ENCODE measurements at regions not wholly inside any gene's neighbourhood (a gene's known extent, or its start where the extent isn't known, plus 50 kb on each side); places are given as distances from the start of the nearest gene placed in this dataset.

DNA sequence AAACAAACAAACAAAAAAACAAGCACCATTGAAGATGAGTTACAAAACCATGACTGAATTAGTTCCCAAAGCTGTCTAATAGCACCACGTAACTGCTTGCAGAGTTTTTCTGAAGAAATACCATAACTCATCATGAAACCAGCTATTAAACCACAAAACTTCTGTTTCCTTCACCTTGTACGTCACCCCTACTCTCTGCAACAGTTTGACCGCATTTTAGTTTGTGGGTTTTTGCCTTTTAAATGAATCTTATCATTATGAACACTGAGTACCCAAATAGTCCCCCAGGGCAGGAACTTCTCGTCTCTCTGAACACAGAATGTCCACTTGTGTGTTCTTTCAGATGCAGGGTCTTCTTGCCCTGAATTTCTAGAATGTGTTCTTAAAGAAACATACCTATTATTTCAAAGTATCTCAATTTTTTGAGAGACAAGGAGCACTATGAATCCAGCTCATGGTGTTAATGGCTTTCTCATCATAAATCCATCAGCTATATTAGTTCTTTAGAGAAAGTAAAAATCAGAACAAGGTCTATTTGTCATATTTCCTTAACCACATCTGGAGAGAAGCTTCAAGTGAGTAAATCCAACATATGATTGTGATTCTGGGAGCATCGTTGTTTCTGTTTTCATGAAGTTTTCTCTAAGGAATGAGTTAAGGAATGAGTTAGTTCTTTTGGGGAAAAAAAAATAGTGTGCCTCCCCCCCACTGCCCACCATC is 210.6 kb downstream of the AUH start:
- H3K4me1 ChIP-seq (ENCODE audit: control insufficient read depth in 1 of 2, insufficient read depth in 2 of 2, low read depth in 1 of 2, low read length in 1 of 2): no peaks in the 10 kb centered on the region
- H3K9ac ChIP-seq: no peak overlapping the region
- TF ChIP-seq, protein P1, sequence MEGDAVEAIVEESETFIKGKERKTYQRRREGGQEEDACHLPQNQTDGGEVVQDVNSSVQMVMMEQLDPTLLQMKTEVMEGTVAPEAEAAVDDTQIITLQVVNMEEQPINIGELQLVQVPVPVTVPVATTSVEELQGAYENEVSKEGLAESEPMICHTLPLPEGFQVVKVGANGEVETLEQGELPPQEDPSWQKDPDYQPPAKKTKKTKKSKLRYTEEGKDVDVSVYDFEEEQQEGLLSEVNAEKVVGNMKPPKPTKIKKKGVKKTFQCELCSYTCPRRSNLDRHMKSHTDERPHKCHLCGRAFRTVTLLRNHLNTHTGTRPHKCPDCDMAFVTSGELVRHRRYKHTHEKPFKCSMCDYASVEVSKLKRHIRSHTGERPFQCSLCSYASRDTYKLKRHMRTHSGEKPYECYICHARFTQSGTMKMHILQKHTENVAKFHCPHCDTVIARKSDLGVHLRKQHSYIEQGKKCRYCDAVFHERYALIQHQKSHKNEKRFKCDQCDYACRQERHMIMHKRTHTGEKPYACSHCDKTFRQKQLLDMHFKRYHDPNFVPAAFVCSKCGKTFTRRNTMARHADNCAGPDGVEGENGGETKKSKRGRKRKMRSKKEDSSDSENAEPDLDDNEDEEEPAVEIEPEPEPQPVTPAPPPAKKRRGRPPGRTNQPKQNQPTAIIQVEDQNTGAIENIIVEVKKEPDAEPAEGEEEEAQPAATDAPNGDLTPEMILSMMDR (IDR thresholded peaks at IDR 0.05): no peak
- TF ChIP-seq, protein P2, sequence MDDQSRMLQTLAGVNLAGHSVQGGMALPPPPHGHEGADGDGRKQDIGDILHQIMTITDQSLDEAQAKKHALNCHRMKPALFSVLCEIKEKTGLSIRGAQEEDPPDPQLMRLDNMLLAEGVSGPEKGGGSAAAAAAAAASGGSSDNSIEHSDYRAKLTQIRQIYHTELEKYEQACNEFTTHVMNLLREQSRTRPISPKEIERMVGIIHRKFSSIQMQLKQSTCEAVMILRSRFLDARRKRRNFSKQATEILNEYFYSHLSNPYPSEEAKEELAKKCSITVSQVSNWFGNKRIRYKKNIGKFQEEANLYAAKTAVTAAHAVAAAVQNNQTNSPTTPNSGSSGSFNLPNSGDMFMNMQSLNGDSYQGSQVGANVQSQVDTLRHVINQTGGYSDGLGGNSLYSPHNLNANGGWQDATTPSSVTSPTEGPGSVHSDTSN (IDR thresholded peaks at IDR 0.05): no peak
- TF ChIP-seq RFX5 (IDR thresholded peaks at IDR 0.05; ENCODE audit: low read length): no peak
- TF ChIP-seq FOXJ3 (CRISPR knock-in tag; IDR thresholded peaks at IDR 0.05): no peak
- TF ChIP-seq RAD21 (IDR thresholded peaks at IDR 0.05; ENCODE audit: low read length): no peak
- no peak for TF ChIP-seq SMC3 (IDR thresholded peaks at IDR 0.05; ENCODE audit: low read depth, low read length)
- no peak for TF ChIP-seq RXRA (IDR thresholded peaks at IDR 0.05; ENCODE audit: borderline replicate concordance, low read depth)
- TF ChIP-seq NRF1 (IDR thresholded peaks at IDR 0.05; ENCODE audit: low read depth, low read length): no peak
- TF ChIP-seq ELF1 (IDR thresholded peaks at IDR 0.05): no peak
- no peak for TF ChIP-seq MEF2A (IDR thresholded peaks at IDR 0.05; ENCODE audit: borderline replicate concordance, low read depth)
- TF ChIP-seq JUND (IDR thresholded peaks at IDR 0.05): no peak
- no peak for TF ChIP-seq GATA2 (CRISPR knock-in tag; IDR thresholded peaks at IDR 0.05)
- no peak for TF ChIP-seq TEAD4 (IDR thresholded peaks at IDR 0.05; ENCODE audit: borderline replicate concordance, insufficient read depth)
- TF ChIP-seq EZH2phosphoT487 (IDR thresholded peaks at IDR 0.05; ENCODE audit: borderline replicate concordance, low read depth): no peak
- TF ChIP-seq, protein P3, sequence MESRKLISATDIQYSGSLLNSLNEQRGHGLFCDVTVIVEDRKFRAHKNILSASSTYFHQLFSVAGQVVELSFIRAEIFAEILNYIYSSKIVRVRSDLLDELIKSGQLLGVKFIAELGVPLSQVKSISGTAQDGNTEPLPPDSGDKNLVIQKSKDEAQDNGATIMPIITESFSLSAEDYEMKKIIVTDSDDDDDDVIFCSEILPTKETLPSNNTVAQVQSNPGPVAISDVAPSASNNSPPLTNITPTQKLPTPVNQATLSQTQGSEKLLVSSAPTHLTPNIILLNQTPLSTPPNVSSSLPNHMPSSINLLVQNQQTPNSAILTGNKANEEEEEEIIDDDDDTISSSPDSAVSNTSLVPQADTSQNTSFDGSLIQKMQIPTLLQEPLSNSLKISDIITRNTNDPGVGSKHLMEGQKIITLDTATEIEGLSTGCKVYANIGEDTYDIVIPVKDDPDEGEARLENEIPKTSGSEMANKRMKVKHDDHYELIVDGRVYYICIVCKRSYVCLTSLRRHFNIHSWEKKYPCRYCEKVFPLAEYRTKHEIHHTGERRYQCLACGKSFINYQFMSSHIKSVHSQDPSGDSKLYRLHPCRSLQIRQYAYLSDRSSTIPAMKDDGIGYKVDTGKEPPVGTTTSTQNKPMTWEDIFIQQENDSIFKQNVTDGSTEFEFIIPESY (IDR thresholded peaks at IDR 0.05; ENCODE audit: borderline replicate concordance, low read depth): no peak
- TF ChIP-seq, protein P4, sequence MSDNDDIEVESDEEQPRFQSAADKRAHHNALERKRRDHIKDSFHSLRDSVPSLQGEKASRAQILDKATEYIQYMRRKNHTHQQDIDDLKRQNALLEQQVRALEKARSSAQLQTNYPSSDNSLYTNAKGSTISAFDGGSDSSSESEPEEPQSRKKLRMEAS (IDR thresholded peaks at IDR 0.05; ENCODE audit: low read depth): no peak
- TF ChIP-seq EP300 (IDR thresholded peaks at IDR 0.05; ENCODE audit: borderline replicate concordance in 1 of 2, low read depth in 1 of 2, low read length in 1 of 2): no peak
- no peak for TF ChIP-seq FOXM1 (IDR thresholded peaks at IDR 0.05; ENCODE audit: low read depth)
- H3K36me3 ChIP-seq (replicated peaks in 1 of 2; ENCODE audit: control insufficient read depth in 1 of 2, insufficient read depth in 2 of 2, low read length in 1 of 2): no peaks in the 10 kb centered on the region
- DNase-seq: no peak
- POLR2A ChIA-PET: no interaction called here
- CTCF ChIA-PET: no interaction called here
- no peaks in the 10 kb centered on the region for H3K79me2 ChIP-seq (ENCODE audit: insufficient read depth)
- no peaks in the 10 kb centered on the region for H3F3A ChIP-seq (replicated peaks; ENCODE audit: insufficient read depth)
- no peaks in the 10 kb centered on the region for H4K20me1 ChIP-seq (ENCODE audit: insufficient read depth)
- H3K4me2 ChIP-seq: no peak overlapping the region
- WGBS (ENCODE audit: low lambda C conversion rate): 63% methylated on average over 5 of the region's 5 CpGs
- no peak overlapping the region for H3K27ac ChIP-seq (ENCODE audit: low read depth in 2 of 2, low read length in 1 of 2)
- H3K9me3 ChIP-seq: no peaks in the 10 kb centered on the region
- H3K4me3 ChIP-seq (ENCODE audit: low read depth in 2 of 2, low read length in 1 of 2): no peak overlapping the region
- H3K27me3 ChIP-seq (ENCODE audit: insufficient read depth): no peaks in the 10 kb centered on the region
- no peaks in the 10 kb centered on the region for H3K9me2 ChIP-seq
- no peak overlapping the region for H2AFZ ChIP-seq (ENCODE audit: low read depth)
